ENCODE measurements at regions not wholly inside any gene's neighbourhood (a gene's known extent, or its start where the extent isn't known, plus 50 kb on each side); places are given as distances from the start of the nearest gene placed in this dataset.

GRCh38 chr12:58263816-58264215 lies 322.4 kb downstream of the ATP23 start:
- Histone ChIP-seq H3K9me3 (no peaks in the 10 kb centered on the region), H3K4me1 (no peaks in the 10 kb centered on the region), H3K27ac (no peak overlapping the region), H3K27me3 (no peaks in the 10 kb centered on the region), H3K36me3 (no peaks in the 10 kb centered on the region), H3K4me3 (no peak overlapping the region)
- no peak for TF ChIP-seq CTCF (IDR thresholded peaks at IDR 0.05)
- ATAC-seq = no peak
- intact Hi-C loops (cut with DNase I) = no loop called here
- DNase-seq = no peak

GRCh38 chr12:58268069-58268468 lies 326.7 kb downstream of the ATP23 start:
- Histone ChIP-seq H3K9me3 (no peaks in the 10 kb centered on the region), H3K27me3 (no peaks in the 10 kb centered on the region), H3K4me1 (no peaks in the 10 kb centered on the region), H3K4me3 (no peak overlapping the region), H3K36me3 (no peaks in the 10 kb centered on the region), H3K27ac (no peak overlapping the region)
- ATAC-seq = no peak
- DNase-seq = no peak
- intact Hi-C loops (cut with DNase I) = no loop called here
- no peak for TF ChIP-seq CTCF (IDR thresholded peaks at IDR 0.05)

GRCh38 chr12:58269476-58269875 lies 328.1 kb downstream of the ATP23 start:
- intact Hi-C loops (cut with DNase I) = no loop called here
- Histone ChIP-seq H3K4me3 (no peak overlapping the region), H3K36me3 (no peaks in the 10 kb centered on the region), H3K4me1 (no peaks in the 10 kb centered on the region), H3K27me3 (no peaks in the 10 kb centered on the region), H3K9me3 (no peaks in the 10 kb centered on the region), H3K27ac (no peak overlapping the region)
- ATAC-seq = no peak
- no peak for DNase-seq
- no peak for TF ChIP-seq CTCF (IDR thresholded peaks at IDR 0.05)

- H3K36me3 ChIP-seq = no peaks in the 10 kb centered on the region
- no peaks in the 10 kb centered on the region for H3K9me3 ChIP-seq
- H3K27ac ChIP-seq = no peak overlapping the region
- no peak for DNase-seq
- ATAC-seq = no peak
- intact Hi-C loops (cut with DNase I) = no loop called here
- no peaks in the 10 kb centered on the region for H3K4me1 ChIP-seq
- TF ChIP-seq CTCF (IDR thresholded peaks at IDR 0.05) = no peak
- no peak overlapping the region for H3K4me3 ChIP-seq
- no peaks in the 10 kb centered on the region for H3K27me3 ChIP-seq
These were observed 329.8 kb downstream of the ATP23 start for GRCh38 chr12:58270966-58271705.

GRCh38 chr12:58272461-58272860 lies 331.1 kb downstream of the ATP23 start:
- DNase-seq = no peak

More at GRCh38 chr12:58272461-58272860, 331.1 kb downstream of the ATP23 start:
- no peak for TF ChIP-seq CTCF (IDR thresholded peaks at IDR 0.05)
- Histone ChIP-seq H3K36me3 (no peaks in the 10 kb centered on the region), H3K27me3 (no peaks in the 10 kb centered on the region), H3K27ac (no peak overlapping the region), H3K9me3 (no peaks in the 10 kb centered on the region), H3K4me3 (no peak overlapping the region), H3K4me1 (no peaks in the 10 kb centered on the region)
- no peak for ATAC-seq
- intact Hi-C loops (cut with DNase I) = no loop called here
